ENCODE measurements at regions not wholly inside any gene's neighbourhood (a gene's known extent, or its start where the extent isn't known, plus 50 kb on each side); places are given as distances from the start of the nearest gene placed in this dataset.
A peak's percentile ranks its signal among the peaks of the same experiment; 100 is the strongest.
"Not testable (repeated sequence)": the region's sequence is repeated elsewhere in the genome, so short reads cannot be mapped to it uniquely, and the experiment has no call there.

GRCh38 chr1:91207691-91208090 is 185.9 kb upstream of the ZNF644 start:
- DNase-seq (ENCODE audit: low spot score); intact Hi-C loops (cut with DNase I): not testable (repeated sequence)

DNA sequence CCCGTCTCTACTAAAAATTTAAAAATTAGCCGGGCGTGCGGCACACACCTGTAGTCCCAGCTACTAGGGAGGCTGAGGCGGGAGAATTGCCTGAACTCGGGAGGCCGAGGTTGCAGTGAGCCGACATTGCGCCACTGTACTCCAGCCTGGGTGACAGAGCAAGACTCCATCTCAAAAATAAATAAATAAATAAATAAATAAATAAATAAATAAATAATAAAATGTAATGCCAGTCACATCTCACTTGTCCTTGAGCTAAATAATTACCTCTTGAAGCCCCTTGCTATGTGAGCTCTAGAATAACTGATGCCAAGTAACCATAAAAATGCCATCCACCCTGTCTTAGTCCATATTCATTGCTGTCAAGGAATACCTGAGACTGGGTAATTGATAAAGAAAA is 182.3 kb upstream of the ZNF644 start:
- DNase-seq (ENCODE audit: low spot score); intact Hi-C loops (cut with DNase I): not testable (repeated sequence)

- intact Hi-C loops (cut with DNase I): no loop called here
- no peak for DNase-seq (ENCODE audit: low spot score)
Observed at GRCh38 chr1:91201694-91202093, 179.9 kb upstream of the ZNF644 start.

DNA sequence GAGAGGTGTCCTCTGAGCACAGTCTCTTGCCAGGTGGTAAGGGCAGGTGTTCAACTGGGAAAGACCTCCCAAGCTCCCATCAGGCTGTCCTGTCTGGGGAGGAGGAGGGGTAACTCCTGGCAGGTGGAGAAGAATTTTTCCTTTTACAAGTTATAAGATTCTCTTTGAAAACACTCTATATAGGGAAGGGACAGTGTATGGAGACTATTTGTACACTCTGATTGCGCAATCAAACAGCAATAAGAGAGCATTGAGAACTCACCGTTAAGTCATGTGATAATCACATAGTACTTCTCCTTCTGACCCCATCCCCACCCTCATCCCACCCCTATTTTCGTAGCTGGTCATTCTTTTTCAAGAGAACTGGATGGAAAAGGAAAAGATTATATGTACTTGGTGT is 179.3 kb upstream of the ZNF644 start:
- no peak for DNase-seq (ENCODE audit: low spot score)
- intact Hi-C loops (cut with DNase I): no loop called here

DNA sequence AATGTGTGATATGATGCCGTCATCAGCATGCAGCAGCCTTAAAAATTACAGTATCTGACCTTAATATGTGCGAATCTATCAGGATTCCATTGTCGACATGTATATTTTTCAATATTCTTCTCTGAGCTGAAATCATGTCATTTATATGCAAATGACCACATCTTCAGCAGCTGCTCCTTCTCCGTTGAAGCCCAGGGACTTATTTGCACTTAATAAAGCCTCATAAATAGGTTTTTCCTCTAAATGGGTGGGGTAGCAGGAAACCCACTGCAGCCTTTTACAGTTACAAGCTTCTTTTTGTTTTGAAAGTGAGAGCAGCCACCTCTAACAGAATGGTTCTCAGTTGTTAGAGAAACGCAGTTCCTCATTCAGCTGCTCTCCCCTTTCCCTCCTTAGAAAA is 178.8 kb upstream of the ZNF644 start:
- no peak for DNase-seq (ENCODE audit: low spot score)

DNA sequence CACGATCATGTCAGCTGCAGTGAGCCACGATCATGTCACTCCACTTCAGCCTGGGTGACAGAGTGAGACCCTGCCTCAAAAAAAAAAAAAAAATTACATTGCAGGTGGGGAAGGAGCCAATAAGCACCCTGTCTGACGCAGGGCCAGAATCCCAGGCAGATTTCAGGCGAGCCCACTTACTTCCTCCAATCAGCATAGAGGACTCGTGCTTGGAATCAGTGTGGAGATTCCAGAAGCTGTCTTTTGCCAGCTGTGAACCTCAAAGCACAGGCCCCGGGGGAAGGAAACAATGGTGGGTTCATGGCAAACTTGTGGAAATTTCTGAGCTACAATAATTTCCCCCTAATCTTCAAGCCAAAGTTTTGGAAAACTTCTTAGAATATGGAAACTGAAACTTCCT is 178.2 kb upstream of the ZNF644 start:
- intact Hi-C loops (cut with DNase I): no loop called here
- no peak for DNase-seq (ENCODE audit: low spot score)

More for the DNA sequence above, 178.8 kb upstream of the ZNF644 start:
- intact Hi-C loops (cut with DNase I): no loop called here

GRCh38 chr1:91190996-91191395 is 169.2 kb upstream of the ZNF644 start:
- intact Hi-C loops (cut with DNase I): no loop called here
- DNase-seq (ENCODE audit: low spot score): no peak

DNA sequence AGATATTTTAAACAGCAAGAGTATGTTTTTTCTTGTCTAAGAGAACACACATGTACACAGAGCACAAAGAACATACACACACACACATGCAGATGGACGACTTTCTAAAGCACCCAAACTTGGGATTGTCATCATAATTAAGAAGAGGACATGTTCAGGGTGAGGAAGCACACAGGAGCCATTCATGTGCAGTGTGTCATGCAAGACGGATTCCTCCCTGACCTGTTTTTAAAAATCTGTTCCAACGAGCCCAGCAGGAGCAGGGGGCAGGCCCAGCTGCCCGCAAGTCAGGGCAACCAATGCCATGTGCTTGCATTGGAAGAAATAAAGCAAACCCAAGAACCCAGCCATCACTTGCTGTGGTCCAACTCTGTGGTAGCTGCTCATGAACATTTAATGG is 167.3 kb upstream of the ZNF644 start:
- intact Hi-C loops (cut with DNase I): no loop called here
- no peak for DNase-seq (ENCODE audit: low spot score)

- DNase-seq (ENCODE audit: low spot score); intact Hi-C loops (cut with DNase I): not testable (repeated sequence)
Observed at GRCh38 chr1:91182807-91183206, 161.0 kb upstream of the ZNF644 start.

DNA sequence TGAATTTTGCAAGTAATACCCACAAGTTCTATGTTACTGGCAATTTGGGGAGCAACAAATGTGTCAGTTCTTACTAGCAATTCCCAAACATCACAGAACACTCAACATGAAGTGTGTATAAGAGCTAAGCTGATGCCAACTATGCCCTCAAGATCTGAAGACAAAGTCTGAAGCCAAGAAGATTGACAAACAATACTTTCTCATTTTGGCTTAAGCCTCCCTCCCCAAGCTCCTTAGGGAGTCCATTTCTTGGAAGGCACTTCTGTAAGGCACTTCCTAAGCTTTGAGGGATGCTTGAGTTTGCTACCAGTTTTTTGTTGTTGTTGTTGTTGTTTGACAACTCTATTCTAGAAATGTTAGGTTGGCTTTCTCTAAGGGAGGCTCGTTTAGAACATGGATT is 154.4 kb upstream of the ZNF644 start:
- DNase-seq (ENCODE audit: low spot score): no peak
- intact Hi-C loops (cut with DNase I): no loop called here

- no peak for DNase-seq (ENCODE audit: low spot score)
- intact Hi-C loops (cut with DNase I): no loop called here
Observed at GRCh38 chr1:91174734-91175133, 152.9 kb upstream of the ZNF644 start.

DNA sequence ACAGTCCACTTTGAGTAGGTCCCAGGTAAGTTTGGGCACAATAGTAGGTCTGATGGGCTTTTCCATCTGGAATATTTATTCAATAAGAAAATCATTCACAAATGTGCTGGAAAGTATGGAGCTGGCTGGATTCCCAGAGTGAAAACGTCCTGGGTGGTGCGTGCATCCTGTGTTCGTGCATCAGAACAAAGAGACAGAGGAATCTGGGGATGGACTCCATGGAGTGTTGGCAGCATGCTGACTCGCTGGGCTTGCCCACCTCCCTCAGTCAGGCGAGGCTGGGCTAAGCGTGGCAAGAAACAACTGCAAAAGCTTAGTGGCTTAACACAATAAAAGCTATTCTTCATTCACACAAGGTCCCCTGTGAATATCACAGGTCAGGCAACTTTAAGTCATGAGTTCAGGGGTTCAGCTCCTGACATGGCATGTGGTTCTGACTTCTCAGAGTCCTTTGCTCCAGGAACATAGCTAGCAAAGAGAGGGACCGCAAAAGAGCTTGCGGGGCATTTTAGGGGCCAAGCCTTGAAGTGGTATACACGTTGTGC is 151.6 kb upstream of the ZNF644 start:
- intact Hi-C loops (cut with DNase I): no loop called here
- no peak for DNase-seq (ENCODE audit: low spot score)

- intact Hi-C loops (cut with DNase I): no loop called here
Observed at GRCh38 chr1:91172541-91172940, 150.7 kb upstream of the ZNF644 start.

GRCh38 chr1:91171898-91172297 is 150.1 kb upstream of the ZNF644 start:
- no peak for DNase-seq (ENCODE audit: low spot score)
- intact Hi-C loops (cut with DNase I): no loop called here

More at GRCh38 chr1:91172541-91172940, 150.7 kb upstream of the ZNF644 start:
- no peak for DNase-seq (ENCODE audit: low spot score)

- no peak for DNase-seq (ENCODE audit: low spot score)
- intact Hi-C loops (cut with DNase I): no loop called here
Observed at GRCh38 chr1:91170571-91170970, 148.7 kb upstream of the ZNF644 start.

DNA sequence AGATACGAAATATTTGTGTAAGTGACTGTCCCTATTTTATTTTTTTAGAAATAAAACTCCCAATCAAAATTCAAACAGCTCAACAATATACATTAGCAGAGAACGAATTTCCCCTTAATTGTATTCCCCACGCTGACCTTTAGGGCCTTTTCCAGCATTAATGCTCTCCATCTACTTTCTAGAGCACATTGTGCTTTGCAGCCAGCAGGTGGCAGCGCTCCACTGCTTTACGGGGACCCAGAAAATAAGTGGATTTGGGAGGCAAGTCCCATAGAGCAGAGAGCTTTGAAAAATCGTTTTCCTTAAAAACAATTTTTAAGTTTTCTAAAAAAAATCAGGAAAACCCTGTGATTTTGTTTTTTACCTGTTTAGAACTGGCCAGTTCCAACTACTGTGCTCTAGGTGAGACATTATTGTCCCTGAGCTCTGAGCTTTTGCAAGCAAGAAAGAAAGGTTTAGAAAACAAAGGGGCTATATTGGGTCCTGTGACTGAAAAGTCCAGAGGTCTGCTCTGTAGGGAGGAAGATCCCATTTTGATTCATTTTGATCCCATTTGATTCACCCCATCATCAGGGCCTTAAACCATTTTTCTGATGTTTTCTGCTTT is 144.4 kb upstream of the ZNF644 start:
- intact Hi-C loops (cut with DNase I): loop anchor here (10.0 kb wide), 3 partner anchors 339 to 1051 kb away; partner anchors contain the start of gene CDC7
- no peak for DNase-seq (ENCODE audit: low spot score)

- intact Hi-C loops (cut with DNase I): loop anchor here (10.0 kb wide), 3 partner anchors 340 to 1050 kb away; partner anchors contain the start of gene CDC7
- peak; percentile 87 for DNase-seq (ENCODE audit: low spot score)
Observed at GRCh38 chr1:91165033-91165654, 143.3 kb upstream of the ZNF644 start.

- DNase-seq (ENCODE audit: low spot score): no peak
- intact Hi-C loops (cut with DNase I): loop anchor here (5.0 to 10.0 kb wide), 4 partner anchors 342 to 1048 kb away; partner anchors contain the start of gene CDC7
Observed at GRCh38 chr1:91162613-91163012, 140.8 kb upstream of the ZNF644 start.

DNA sequence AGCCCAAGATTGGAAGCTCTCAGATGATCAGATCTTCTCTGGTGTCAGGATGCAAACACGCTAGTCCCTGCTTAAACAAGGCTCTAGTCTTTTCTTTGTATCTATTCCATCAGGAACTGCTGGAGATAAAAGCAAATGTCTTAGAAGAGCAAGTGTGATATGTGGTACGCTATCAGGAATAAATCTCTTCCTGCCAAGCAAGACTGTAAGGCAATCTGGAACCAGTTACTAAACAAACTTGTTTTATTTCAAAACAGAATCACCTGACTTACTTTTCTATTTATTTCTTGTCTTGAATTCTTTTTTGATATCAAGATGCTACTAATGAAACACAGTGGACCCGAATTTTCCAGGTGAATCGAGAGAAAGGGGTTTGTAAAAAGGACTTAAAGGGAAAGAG is 139.9 kb upstream of the ZNF644 start:
- no peak for DNase-seq (ENCODE audit: low spot score)
- intact Hi-C loops (cut with DNase I): loop anchor here (5.0 to 10.0 kb wide), 4 partner anchors 343 to 1047 kb away; partner anchors contain the start of gene CDC7

- intact Hi-C loops (cut with DNase I): loop anchor here (5.0 to 10.0 kb wide), 4 partner anchors 344 to 1046 kb away; partner anchors contain the start of gene CDC7
- no peak for DNase-seq (ENCODE audit: low spot score)
Observed at GRCh38 chr1:91161166-91161565, 139.3 kb upstream of the ZNF644 start.
